ENCODE measurements at regions not wholly inside any gene's neighbourhood (a gene's known extent, or its start where the extent isn't known, plus 50 kb on each side); places are given as distances from the start of the nearest gene placed in this dataset.

- Mint-ChIP-seq H3K9me3 (no peaks in the 10 kb centered on the region), H3K4me3 (no peak overlapping the region), H3K36me3 (ENCODE audit: low read depth) (no peaks in the 10 kb centered on the region), H3K27ac (no peak overlapping the region), H3K27me3 (ENCODE audit: insufficient read depth) (no peaks in the 10 kb centered on the region), H3K4me1 (ENCODE audit: low read depth) (no peaks in the 10 kb centered on the region)
- TF ChIP-seq, protein P1, sequence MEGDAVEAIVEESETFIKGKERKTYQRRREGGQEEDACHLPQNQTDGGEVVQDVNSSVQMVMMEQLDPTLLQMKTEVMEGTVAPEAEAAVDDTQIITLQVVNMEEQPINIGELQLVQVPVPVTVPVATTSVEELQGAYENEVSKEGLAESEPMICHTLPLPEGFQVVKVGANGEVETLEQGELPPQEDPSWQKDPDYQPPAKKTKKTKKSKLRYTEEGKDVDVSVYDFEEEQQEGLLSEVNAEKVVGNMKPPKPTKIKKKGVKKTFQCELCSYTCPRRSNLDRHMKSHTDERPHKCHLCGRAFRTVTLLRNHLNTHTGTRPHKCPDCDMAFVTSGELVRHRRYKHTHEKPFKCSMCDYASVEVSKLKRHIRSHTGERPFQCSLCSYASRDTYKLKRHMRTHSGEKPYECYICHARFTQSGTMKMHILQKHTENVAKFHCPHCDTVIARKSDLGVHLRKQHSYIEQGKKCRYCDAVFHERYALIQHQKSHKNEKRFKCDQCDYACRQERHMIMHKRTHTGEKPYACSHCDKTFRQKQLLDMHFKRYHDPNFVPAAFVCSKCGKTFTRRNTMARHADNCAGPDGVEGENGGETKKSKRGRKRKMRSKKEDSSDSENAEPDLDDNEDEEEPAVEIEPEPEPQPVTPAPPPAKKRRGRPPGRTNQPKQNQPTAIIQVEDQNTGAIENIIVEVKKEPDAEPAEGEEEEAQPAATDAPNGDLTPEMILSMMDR (IDR thresholded peaks at IDR 0.05), result peak; percentile 70
- DNase-seq, result no peak
Measured at GRCh38 chr1:195804547-195804946, 803.7 kb downstream of the KCNT2 start.

DNA sequence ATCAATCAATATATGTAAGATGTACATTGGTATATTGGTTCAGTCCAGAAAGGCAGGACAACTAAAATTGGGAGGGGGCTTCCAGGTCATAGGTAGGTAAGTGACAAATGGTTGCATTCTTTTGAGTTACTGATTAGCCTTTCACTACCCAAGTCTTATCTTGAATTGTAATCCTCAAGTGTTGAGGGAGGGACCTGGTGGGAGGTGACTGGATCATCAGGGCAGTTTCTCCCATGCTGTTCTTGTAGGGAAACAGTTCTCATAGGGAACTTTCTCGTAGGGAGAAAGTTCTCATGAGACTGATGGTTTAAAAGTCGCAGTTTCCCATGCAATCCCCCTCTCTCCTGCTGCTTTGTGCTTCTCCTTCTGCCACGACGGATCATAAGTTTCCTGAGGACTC, 809.2 kb downstream of the KCNT2 start:
- Mint-ChIP-seq H3K27me3 (ENCODE audit: insufficient read depth) (no peaks in the 10 kb centered on the region), H3K36me3 (ENCODE audit: low read depth) (no peaks in the 10 kb centered on the region), H3K27ac (no peak overlapping the region), H3K9me3 (no peaks in the 10 kb centered on the region), H3K4me1 (ENCODE audit: low read depth) (no peaks in the 10 kb centered on the region), H3K4me3 (no peak overlapping the region)
- no peak for DNase-seq
- TF ChIP-seq, protein P1 (IDR thresholded peaks at IDR 0.05), result no peak

DNA sequence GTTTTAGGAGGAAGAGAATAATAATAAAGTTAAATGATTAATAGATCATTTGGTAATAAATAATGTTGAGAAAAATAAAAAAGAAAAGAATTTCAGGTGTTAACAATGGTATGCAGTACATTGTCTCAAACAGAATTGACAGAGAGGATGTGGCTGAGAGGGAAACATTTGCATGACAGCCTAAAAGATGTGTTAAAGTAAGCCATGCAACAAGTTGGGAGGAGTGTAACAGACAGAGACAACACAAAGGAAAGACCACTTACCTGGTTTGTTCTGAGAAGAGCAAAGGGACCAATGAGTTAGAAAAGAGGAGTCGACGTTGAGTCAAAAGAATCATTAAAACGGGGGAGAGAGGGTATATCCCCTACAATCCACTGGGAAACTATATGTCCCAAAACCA, 814.0 kb downstream of the KCNT2 start:
- Mint-ChIP-seq H3K4me1 (ENCODE audit: low read depth) (no peaks in the 10 kb centered on the region), H3K27ac (no peak overlapping the region), H3K9me3 (no peaks in the 10 kb centered on the region), H3K4me3 (no peak overlapping the region), H3K27me3 (ENCODE audit: insufficient read depth) (no peaks in the 10 kb centered on the region), H3K36me3 (ENCODE audit: low read depth) (no peaks in the 10 kb centered on the region)
- DNase-seq, result no peak
- TF ChIP-seq, protein P1 (IDR thresholded peaks at IDR 0.05), result no peak

DNA sequence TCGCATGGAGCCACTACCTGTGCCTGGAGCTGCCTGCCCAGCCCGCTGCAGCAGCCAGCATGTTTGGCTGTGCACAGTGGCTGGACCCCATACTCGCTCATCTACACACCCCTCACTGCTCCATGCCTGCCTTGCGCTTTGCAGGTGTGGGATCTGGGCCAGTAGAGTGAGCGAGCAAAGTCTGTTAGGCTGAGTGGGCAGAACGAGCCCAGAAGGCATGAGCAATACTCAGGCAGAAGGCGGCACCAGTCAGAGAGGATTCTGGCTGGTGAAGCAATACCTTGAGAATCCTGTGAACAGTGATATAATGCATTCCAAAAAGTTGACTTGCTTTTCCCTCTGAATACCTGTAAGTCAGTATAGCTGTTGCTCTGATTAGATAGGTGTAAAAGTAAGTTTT, 816.4 kb downstream of the KCNT2 start:
- H3K9me3 Mint-ChIP-seq, result no peaks in the 10 kb centered on the region; the same call in 1 of the 2 replicates
- no peaks in the 10 kb centered on the region for H3K27me3 Mint-ChIP-seq (ENCODE audit: insufficient read depth)
- no peak overlapping the region for H3K4me3 Mint-ChIP-seq
- no peak overlapping the region for H3K27ac Mint-ChIP-seq
- DNase-seq, result no peak
- H3K4me1 Mint-ChIP-seq (ENCODE audit: low read depth), result no peaks in the 10 kb centered on the region
- TF ChIP-seq, protein P1 (IDR thresholded peaks at IDR 0.05), result no peak
- no peaks in the 10 kb centered on the region; the same call in 1 of the 2 replicates for H3K36me3 Mint-ChIP-seq (ENCODE audit: low read depth)

DNA sequence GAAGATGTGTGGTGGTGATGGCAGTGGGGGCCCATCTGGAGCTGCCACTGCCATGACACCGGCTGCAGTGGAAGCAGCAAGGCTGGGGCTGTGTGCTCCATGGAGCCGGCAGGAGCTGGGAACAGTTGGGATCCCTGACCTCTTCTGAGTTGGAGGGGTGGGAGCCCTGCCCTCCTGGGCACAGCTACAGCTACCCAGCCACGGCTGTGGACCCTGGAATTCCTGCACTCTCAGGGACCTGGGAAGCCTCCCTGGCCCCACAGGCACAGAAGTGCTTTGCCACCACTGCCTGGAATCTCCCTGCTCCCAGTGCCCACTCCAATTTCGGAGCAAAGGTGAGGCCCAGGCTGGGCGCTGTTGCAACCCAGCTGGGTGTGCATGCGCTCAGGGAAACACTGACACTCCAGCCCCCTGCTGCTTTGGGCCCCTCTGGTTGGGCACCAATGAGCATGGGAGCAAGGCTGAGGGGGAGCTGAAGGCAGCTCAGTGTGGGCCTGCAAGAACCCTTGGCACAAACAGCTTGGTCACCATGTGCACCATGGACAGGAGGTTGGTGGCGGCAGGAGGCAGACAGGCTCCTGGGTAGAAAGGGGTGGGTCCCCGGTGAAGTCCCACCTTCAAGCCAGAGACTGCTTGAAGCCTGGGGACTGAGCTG, 817.6 kb downstream of the KCNT2 start:
- no peaks in the 10 kb centered on the region; the same call in 1 of the 2 replicates for H3K36me3 Mint-ChIP-seq (ENCODE audit: low read depth)

More for the DNA sequence above, 817.6 kb downstream of the KCNT2 start:
- H3K27me3 Mint-ChIP-seq (ENCODE audit: insufficient read depth), result no peaks in the 10 kb centered on the region
- TF ChIP-seq, protein P1 (IDR thresholded peaks at IDR 0.05), result no peak
- no peak overlapping the region for H3K4me3 Mint-ChIP-seq
- no peak overlapping the region for H3K27ac Mint-ChIP-seq
- H3K9me3 Mint-ChIP-seq, result no peaks in the 10 kb centered on the region; the same call in 1 of the 2 replicates
- no peaks in the 10 kb centered on the region for H3K4me1 Mint-ChIP-seq (ENCODE audit: low read depth)
- no peak for DNase-seq
